Breast epithelium (tissue), 3 donors: ENCODE measurements at regions not wholly inside any gene's neighbourhood (a gene's known extent, or its start where the extent isn't known, plus 50 kb on each side); places are given as distances from the start of the nearest gene placed in this dataset.

Source experiments
- POLR2A ChIP-seq: fragments of 450-650 bp; IDR thresholded peaks from one replicate; pipeline ENCODE4 v1.6.1; 2016; ENCODE audit warnings: antibody characterized with exemption, mild to moderate bottlenecking, moderate library complexity
- POLR2AphosphoS5 ChIP-seq, 3 donors: sonication (generic); formaldehyde crosslinking; IDR thresholded peaks; one replicate each; pipeline ENCODE4 v1.6.1; 2017; ENCODE audit warnings: antibody characterized with exemption in 3 of 3
- TF ChIP-seq, protein P1 (sequence below), 3 donors: fragments of 450-650 bp; IDR thresholded peaks; one replicate each; pipeline ENCODE4 v1.5.1; 2016 to 2017; ENCODE audit warnings: antibody characterized with exemption in 3 of 3, mild to moderate bottlenecking in 3 of 3, moderate library complexity in 3 of 3

- TF ChIP-seq POLR2AphosphoS5 (IDR thresholded peaks at IDR 0.05) (no peak), POLR2A (no peak)
- TF ChIP-seq, protein P1, sequence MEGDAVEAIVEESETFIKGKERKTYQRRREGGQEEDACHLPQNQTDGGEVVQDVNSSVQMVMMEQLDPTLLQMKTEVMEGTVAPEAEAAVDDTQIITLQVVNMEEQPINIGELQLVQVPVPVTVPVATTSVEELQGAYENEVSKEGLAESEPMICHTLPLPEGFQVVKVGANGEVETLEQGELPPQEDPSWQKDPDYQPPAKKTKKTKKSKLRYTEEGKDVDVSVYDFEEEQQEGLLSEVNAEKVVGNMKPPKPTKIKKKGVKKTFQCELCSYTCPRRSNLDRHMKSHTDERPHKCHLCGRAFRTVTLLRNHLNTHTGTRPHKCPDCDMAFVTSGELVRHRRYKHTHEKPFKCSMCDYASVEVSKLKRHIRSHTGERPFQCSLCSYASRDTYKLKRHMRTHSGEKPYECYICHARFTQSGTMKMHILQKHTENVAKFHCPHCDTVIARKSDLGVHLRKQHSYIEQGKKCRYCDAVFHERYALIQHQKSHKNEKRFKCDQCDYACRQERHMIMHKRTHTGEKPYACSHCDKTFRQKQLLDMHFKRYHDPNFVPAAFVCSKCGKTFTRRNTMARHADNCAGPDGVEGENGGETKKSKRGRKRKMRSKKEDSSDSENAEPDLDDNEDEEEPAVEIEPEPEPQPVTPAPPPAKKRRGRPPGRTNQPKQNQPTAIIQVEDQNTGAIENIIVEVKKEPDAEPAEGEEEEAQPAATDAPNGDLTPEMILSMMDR (IDR thresholded peaks at IDR 0.05) = no peak
Observed at GRCh38 chr3:157652366-157652765, 149.2 kb upstream of the VEPH1 start.
